ENCODE measurements at regions not wholly inside any gene's neighbourhood (a gene's known extent, or its start where the extent isn't known, plus 50 kb on each side); places are given as distances from the start of the nearest gene placed in this dataset.

GRCh38 chr9:30244877-30245276 lies 2139.6 kb upstream of the ACO1 start:
- no peak for FAIRE-seq

More at GRCh38 chr9:30244877-30245276, 2139.6 kb upstream of the ACO1 start:
- Histone ChIP-seq H3K9ac (ENCODE audit: insufficient read depth in 1 of 2, low read depth in 2 of 2, low read length in 2 of 2) (no peak overlapping the region), H3K27ac (ENCODE audit: extremely low read depth, low read depth, low read length) (no peak overlapping the region), H4K20me1 (replicated peaks; ENCODE audit: control insufficient read depth, insufficient read depth, low read length) (no peaks in the 10 kb centered on the region), H3K79me2 (ENCODE audit: control insufficient read depth, insufficient read depth, low read length) (no peaks in the 10 kb centered on the region), H3K4me1 (replicated peaks in 1 of 2; ENCODE audit: control insufficient read depth in 2 of 2, insufficient read depth in 2 of 2, low read length in 2 of 2) (no peaks in the 10 kb centered on the region), H3K4me3 (no peak overlapping the region), H2AFZ (ENCODE audit: low read depth, low read length) (no peak overlapping the region), H3K36me3 (ENCODE audit: control insufficient read depth, insufficient read depth, low read length) (no peaks in the 10 kb centered on the region), H3K9me3 (replicated peaks; ENCODE audit: control insufficient read depth, insufficient read depth, low read depth, low read length) (no peaks in the 10 kb centered on the region), H3K27me3 (ENCODE audit: control insufficient read depth in 2 of 2, insufficient read depth in 2 of 2, low read length in 2 of 2) (no peaks in the 10 kb centered on the region), H3K9me1 (ENCODE audit: control insufficient read depth, insufficient read depth, low read length) (no peaks in the 10 kb centered on the region), H3K4me2 (ENCODE audit: insufficient read depth, low read length) (no peak overlapping the region)
- intact Hi-C loops (cut with micrococcal nuclease) (no loop called here), in situ Hi-C loops (cut with MboI) (no loop called here)
- DNase-seq (ENCODE audit: extremely low read depth in 1 of 4, low spot score in 3 of 4) (no peak), ATAC-seq (no peak)
- CTCF ChIA-PET (ENCODE audit: low intra/inter-chr PET ratio) = no interaction called here
- POLR2A ChIA-PET = no interaction called here
- BruUV-seq (replicated peaks) = no TSS peak
- TF ChIP-seq CBFB (CRISPR knock-in tag; IDR thresholded peaks at IDR 0.05) (no peak), ETV5 (CRISPR knock-in tag; IDR thresholded peaks at IDR 0.05; ENCODE audit: low read depth) (no peak), FOS (IDR thresholded peaks at IDR 0.05; ENCODE audit: extremely low read depth, insufficient read length) (no peak), NFRKB (IDR thresholded peaks at IDR 0.05; ENCODE audit: low read depth) (no peak), HBP1 (CRISPR knock-in tag; IDR thresholded peaks at IDR 0.05) (no peak), ZNF655 (CRISPR knock-in tag; IDR thresholded peaks at IDR 0.05) (no peak), EWSR1 (IDR thresholded peaks at IDR 0.05; ENCODE audit: borderline replicate concordance, low read depth, partially characterized antibody) (no peak)

Measured in K562 (cell line).